ENCODE measurements at regions not wholly inside any gene's neighbourhood (a gene's known extent, or its start where the extent isn't known, plus 50 kb on each side); places are given as distances from the start of the nearest gene placed in this dataset.

DNA sequence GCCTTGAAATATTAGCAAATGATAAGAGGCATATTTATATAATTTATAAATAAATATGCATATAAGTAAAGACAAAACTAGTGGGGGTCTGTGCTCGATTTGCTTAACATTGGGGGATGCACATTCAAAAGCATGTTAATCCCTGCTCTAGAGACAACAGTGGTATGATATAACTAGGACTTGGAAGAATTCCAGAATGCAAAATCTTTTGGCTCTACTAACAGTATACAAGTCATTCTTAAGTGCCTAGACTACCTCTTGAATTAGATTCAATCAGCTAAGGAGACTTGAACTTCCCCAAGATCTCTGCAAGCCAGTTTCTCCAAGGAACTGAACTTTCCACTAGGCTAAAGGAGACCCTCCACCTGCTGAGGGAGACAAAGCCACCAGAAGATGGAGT, 282.7 kb upstream of the RORA start:
- Mint-ChIP-seq H3K27me3 (peaks cover 13% of the 10 kb centered on the region), H3K36me3 (ENCODE audit: low read depth) (no peaks in the 10 kb centered on the region), H3K4me1 (no peaks in the 10 kb centered on the region), H3K9me3 (no peaks in the 10 kb centered on the region), H3K27ac (no peak overlapping the region), H3K4me3 (no peak overlapping the region)
- no peak for DNase-seq
- intact Hi-C loops (cut with micrococcal nuclease): no loop called here

DNA sequence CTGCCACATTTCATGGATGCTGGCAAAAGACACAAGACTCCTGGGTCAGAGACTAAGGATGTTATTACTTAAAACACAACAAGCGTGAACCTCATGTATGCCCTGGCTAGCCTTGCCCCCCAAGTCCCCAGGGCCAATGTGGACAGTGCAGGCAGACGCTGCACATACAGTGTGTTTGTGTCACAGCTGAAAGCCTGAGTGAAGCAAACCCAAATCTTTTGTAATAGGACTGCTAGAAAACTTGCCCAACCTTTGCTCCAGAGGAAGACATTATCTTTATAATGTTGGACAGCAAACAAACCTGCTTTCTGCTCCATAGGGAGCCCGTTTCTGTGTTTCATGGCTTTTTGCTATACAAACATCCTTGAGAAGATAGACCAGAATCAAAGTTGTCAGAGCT, 282.0 kb upstream of the RORA start:
- H3K27ac Mint-ChIP-seq: no peak overlapping the region
- H3K9me3 Mint-ChIP-seq: no peaks in the 10 kb centered on the region
- intact Hi-C loops (cut with micrococcal nuclease): no loop called here
- H3K4me1 Mint-ChIP-seq: no peaks in the 10 kb centered on the region
- no peak for DNase-seq
- no peaks in the 10 kb centered on the region for H3K36me3 Mint-ChIP-seq (ENCODE audit: low read depth)
- H3K4me3 Mint-ChIP-seq: no peak overlapping the region
- peaks cover 13% of the 10 kb centered on the region for H3K27me3 Mint-ChIP-seq

DNA sequence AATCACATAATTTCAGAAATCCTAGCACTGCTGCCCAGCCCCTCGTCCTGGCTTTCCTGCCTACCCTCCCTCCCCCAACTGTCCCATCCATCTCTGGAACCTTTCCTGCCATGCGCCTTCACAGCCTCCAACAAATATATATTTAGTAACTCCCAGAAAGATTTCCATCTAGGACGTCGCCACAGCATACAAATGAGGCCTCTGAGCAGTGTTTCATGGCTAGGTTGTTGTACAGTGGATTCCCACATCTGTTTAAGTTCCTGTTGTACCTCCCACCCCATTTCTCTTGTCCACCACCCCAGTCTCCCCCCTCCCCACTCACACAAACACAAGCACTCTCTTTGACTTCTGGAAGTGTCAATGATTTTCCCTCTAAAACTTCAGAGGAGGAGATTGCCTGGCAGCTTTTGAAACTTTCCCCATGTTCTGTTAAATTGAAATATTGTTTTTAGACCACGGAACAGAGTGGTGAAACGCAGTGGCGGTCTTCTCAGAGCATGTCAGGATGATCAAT, 280.3 kb upstream of the RORA start:
- no peak overlapping the region for H3K27ac Mint-ChIP-seq
- H3K4me3 Mint-ChIP-seq: no peak overlapping the region
- no peak for DNase-seq
- peaks cover 13% of the 10 kb centered on the region for H3K27me3 Mint-ChIP-seq
- intact Hi-C loops (cut with micrococcal nuclease): no loop called here
- H3K9me3 Mint-ChIP-seq: no peaks in the 10 kb centered on the region
- no peaks in the 10 kb centered on the region for H3K4me1 Mint-ChIP-seq
- no peaks in the 10 kb centered on the region for H3K36me3 Mint-ChIP-seq (ENCODE audit: low read depth)

DNA sequence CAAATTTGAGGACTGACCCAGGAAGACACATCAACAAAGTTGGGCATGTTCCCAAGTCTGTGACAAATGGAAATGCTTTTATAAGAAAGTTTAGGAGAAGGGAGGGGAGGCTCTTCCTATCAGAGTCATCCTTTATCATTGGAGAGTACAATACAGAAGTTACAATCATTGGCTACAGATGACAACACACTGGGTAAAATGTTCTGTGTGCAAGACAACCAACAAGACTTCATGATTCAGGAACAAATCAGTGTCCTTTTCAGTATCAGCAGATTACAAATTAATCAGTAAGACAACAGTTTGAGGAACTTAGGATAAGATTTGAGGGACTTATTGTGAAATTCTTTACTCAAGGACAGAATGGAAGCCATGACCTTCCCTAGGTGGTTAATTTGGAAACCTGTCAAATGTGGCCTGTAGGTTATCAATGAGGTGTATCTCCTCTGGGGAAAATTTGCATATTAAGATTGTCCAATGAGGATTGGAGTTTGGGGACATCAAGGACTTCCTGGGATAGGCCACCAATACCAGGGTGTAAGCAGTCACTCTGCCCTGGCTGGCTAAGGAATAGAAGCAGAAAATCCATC, 274.4 kb upstream of the RORA start:
- intact Hi-C loops (cut with micrococcal nuclease): no loop called here
- Mint-ChIP-seq H3K27me3 (peaks cover 18% of the 10 kb centered on the region), H3K4me1 (no peaks in the 10 kb centered on the region), H3K9me3 (no peaks in the 10 kb centered on the region), H3K27ac (no peak overlapping the region), H3K4me3 (no peak overlapping the region), H3K36me3 (ENCODE audit: low read depth) (no peaks in the 10 kb centered on the region)
- DNase-seq: no peak

DNA sequence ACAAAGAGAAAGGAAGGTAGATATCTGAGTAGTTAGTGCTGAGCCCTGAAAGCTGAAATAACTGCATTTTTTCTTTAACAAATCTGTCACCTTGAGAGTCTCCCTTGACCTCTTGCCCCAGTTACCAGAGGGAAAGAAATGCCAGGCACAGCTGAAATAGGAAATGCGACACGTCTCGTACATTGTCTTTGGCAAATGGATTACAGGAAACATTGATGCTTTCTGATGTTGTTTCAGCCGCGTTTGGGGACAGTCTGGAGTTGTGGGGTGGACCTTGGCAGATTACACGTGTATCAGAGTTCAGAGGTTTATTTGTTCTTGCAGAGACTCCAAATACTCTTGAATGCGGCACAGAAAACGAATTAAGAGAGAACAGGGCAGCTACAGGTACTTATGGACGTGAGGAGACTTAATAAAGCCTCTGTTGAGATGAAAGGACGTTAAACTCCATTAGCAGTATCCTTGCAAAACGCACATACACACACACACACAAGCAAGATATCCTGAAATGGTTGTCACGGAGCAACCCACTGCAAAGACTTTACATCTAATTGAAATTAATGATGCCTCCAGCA, 272.8 kb upstream of the RORA start:
- H3K4me1 Mint-ChIP-seq: no peaks in the 10 kb centered on the region
- H3K27ac Mint-ChIP-seq: no peak overlapping the region
- H3K9me3 Mint-ChIP-seq: no peaks in the 10 kb centered on the region
- H3K27me3 Mint-ChIP-seq: peaks cover 18% of the 10 kb centered on the region
- no peak for DNase-seq
- H3K4me3 Mint-ChIP-seq: no peak overlapping the region
- H3K36me3 Mint-ChIP-seq (ENCODE audit: low read depth): no peaks in the 10 kb centered on the region
- intact Hi-C loops (cut with micrococcal nuclease): no loop called here

DNA sequence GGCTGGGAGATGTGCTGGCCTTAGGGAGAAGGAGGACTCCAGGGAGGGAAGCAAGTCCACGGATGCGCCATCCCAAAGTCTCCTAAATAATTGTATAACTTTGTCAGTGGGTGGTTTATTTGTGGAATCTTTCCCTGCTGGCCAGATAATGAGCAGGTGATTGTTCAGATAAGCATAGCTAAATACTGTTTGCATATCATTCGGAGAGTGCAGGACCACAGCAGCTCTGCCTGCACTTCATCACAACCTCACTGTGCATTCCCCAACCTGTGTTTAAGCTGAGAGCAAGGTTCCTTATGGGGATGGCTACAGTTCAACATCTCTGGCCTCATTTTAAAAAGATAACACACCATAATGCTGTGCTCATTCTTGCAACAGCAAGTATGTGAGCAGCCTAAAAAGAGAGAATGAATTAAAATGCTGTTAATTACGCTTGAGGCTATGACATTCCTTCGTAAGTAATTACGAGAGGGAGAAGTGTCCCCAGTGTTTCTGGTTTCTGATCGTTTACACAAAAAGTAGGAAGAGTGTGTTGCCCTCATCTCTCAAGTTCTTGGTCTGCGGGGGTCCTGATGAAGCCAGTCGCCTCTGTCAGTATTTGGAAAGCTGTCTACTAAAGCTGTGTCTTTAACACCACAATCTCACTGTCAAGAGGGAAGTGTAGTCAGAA, 272.0 kb upstream of the RORA start:
- Mint-ChIP-seq H3K27ac (no peak overlapping the region), H3K4me1 (no peaks in the 10 kb centered on the region), H3K9me3 (no peaks in the 10 kb centered on the region), H3K36me3 (ENCODE audit: low read depth) (no peaks in the 10 kb centered on the region), H3K4me3 (no peak overlapping the region), H3K27me3 (peaks cover 18% of the 10 kb centered on the region)
- no peak for DNase-seq
- intact Hi-C loops (cut with micrococcal nuclease): no loop called here

DNA sequence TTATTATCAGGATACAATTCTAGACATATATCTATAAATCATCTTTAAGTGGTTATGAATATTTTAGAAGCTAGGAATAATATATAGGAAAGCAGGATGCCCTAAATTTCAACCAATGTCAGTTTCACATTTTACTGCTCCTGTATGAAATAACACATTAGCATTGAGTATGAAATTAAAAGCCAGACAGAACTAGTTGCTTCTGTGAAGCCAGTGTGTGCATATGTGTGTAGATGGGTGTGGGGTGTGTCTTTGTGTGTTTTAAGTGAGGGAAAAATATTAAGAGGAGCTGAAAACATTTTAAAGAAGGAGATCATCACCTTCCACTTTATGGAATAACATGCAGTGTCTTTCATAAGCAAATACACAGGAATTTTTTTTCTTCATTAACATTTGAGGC, 271.4 kb upstream of the RORA start:
- no peak for DNase-seq
- Mint-ChIP-seq H3K27me3 (peaks cover 18% of the 10 kb centered on the region), H3K4me1 (no peaks in the 10 kb centered on the region), H3K9me3 (no peaks in the 10 kb centered on the region), H3K4me3 (no peak overlapping the region), H3K36me3 (ENCODE audit: low read depth) (no peaks in the 10 kb centered on the region), H3K27ac (no peak overlapping the region)
- intact Hi-C loops (cut with micrococcal nuclease): no loop called here

DNA sequence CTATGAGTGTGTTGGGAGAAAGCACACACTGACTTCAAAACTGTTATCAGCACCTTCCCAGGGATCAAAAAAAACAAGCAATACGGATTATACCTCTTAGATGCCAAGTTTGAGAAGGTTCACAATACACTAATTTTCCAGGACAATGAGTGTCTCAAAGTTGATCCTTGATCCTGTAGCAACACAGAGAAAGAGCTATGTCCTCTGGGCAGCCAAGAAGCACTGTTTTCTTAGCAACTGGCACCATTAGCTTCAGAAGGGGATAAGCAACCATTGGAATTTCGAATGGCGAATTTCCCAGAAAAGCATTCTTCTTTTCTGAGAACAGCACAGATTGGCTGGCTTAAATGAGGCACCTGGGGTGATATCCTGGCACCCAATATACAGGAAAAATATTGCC, 270.3 kb upstream of the RORA start:
- no peaks in the 10 kb centered on the region for H3K36me3 Mint-ChIP-seq (ENCODE audit: low read depth)
- peaks cover 20% of the 10 kb centered on the region for H3K27me3 Mint-ChIP-seq
- H3K27ac Mint-ChIP-seq: no peak overlapping the region
- DNase-seq: no peak
- no peaks in the 10 kb centered on the region for H3K4me1 Mint-ChIP-seq
- H3K9me3 Mint-ChIP-seq: no peaks in the 10 kb centered on the region
- intact Hi-C loops (cut with micrococcal nuclease): no loop called here
- H3K4me3 Mint-ChIP-seq: no peak overlapping the region

DNA sequence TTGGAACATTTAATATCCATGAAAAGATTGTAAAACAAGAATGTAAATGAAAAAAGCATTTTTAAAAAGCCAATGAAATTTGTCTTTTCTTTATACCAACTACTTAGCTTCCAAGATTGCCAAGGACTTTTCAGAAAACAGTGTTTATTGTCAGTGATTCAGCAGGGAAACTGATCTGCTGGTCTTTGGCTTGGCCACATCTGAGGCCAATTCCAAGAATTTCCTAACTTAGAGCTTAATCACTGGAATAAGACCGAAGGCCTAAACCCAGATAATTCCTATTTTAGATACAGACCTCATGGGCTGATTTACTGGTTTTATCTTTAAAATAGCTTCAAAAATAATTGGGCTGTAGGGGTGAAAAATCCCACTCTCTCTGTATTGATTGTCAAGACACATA, 260.5 kb upstream of the RORA start:
- intact Hi-C loops (cut with micrococcal nuclease): no loop called here

DNA sequence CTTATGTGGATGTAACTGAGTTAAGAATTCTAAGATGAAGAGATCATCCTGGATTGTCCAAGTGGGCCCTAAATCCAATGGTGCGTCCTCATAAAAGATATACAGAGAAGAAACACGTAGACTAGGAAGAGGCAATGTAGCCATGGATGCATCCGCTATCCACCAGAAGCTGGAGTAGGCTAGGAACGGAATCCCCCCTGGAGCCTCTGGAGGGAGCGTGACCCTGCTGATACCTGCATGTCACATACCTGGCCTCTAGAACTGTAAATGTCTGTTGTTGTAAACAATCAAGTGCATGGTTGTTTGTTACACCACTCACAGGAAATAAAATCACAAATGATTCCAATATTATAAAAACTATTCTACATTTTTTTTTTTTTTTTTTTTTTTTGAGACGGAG, 254.5 kb upstream of the RORA start:
- Mint-ChIP-seq H3K27ac (no peak overlapping the region), H3K4me1 (no peaks in the 10 kb centered on the region), H3K27me3 (peaks cover 18% of the 10 kb centered on the region), H3K9me3 (no peaks in the 10 kb centered on the region), H3K4me3 (no peak overlapping the region), H3K36me3 (ENCODE audit: low read depth) (no peaks in the 10 kb centered on the region)
- intact Hi-C loops (cut with micrococcal nuclease): no loop called here
- no peak for DNase-seq

More for the DNA sequence above, 260.5 kb upstream of the RORA start:
- DNase-seq: no peak
- Mint-ChIP-seq H3K27ac (no peak overlapping the region), H3K36me3 (ENCODE audit: low read depth) (no peaks in the 10 kb centered on the region), H3K9me3 (no peaks in the 10 kb centered on the region), H3K4me1 (no peaks in the 10 kb centered on the region), H3K27me3 (peaks cover 8% of the 10 kb centered on the region), H3K4me3 (no peak overlapping the region)

DNA sequence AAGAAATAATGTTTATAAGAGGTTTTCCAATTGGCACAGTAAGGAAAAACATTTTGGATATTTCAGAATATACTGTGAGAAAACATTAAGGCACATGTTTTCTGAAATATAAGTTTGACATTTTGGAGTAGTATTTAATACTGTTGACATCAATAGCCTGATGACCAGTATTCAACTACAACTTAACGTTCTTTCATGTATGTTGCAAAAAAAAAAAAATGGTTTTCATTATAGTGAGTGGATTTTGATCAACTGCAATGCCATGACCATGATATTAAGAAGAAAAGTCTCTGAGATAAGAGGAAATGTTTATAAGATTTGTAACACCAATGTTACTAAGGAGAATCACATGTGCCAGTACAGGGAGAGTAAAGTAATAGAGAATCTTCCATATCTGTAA, 252.8 kb upstream of the RORA start:
- Mint-ChIP-seq H3K9me3 (no peaks in the 10 kb centered on the region), H3K27ac (no peak overlapping the region), H3K4me1 (no peaks in the 10 kb centered on the region), H3K27me3 (peaks cover 15% of the 10 kb centered on the region), H3K4me3 (no peak overlapping the region), H3K36me3 (ENCODE audit: low read depth) (no peaks in the 10 kb centered on the region)
- no peak for DNase-seq
- intact Hi-C loops (cut with micrococcal nuclease): no loop called here

DNA sequence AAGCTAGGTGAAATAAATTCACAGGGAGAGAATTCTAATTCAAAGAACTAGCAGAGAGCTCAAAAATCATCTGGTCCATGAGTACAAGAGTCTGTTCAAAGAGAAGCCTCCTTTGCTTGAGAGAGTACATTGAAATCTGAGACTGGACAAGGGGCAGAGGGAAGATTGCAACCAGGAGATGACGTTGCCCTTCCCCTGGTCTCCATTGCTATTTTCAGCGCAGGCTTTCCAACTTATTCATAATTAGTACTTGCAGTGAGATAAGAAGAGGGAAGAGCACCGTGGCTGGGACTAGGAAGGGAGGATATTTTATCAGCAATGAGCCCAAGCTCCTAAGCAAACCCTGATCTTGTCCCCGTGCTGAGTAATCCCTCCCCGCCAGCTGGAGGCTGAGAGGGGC, 251.8 kb upstream of the RORA start:
- Mint-ChIP-seq H3K36me3 (ENCODE audit: low read depth) (no peaks in the 10 kb centered on the region), H3K27ac (no peak overlapping the region), H3K4me3 (no peak overlapping the region), H3K4me1 (no peaks in the 10 kb centered on the region), H3K9me3 (no peaks in the 10 kb centered on the region), H3K27me3 (peaks cover 10% of the 10 kb centered on the region)
- intact Hi-C loops (cut with micrococcal nuclease): no loop called here
- DNase-seq: no peak

DNA sequence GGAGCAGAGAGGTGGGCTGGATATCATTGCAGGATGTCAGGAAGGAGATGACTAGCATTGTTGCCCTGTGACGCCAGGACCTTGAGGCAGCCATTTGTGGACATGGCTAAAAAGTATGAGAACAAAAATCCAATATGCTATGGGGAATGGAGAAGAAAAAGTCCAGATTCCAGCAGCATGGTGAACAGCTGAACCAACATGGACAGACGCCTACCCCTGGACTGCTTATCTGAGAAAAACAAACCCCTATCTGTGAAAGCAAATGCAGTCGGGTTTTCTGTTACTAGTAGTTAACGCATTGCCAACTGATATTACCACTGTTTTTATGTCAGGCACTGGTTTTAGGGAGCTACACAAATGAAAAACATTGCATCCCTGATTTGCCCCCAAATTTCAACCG, 251.2 kb upstream of the RORA start:
- intact Hi-C loops (cut with micrococcal nuclease): no loop called here
- no peaks in the 10 kb centered on the region for H3K9me3 Mint-ChIP-seq
- no peak for DNase-seq
- H3K27me3 Mint-ChIP-seq: peaks cover 10% of the 10 kb centered on the region
- H3K4me3 Mint-ChIP-seq: no peak overlapping the region
- no peak overlapping the region for H3K27ac Mint-ChIP-seq
- H3K4me1 Mint-ChIP-seq: no peaks in the 10 kb centered on the region
- H3K36me3 Mint-ChIP-seq (ENCODE audit: low read depth): no peaks in the 10 kb centered on the region

DNA sequence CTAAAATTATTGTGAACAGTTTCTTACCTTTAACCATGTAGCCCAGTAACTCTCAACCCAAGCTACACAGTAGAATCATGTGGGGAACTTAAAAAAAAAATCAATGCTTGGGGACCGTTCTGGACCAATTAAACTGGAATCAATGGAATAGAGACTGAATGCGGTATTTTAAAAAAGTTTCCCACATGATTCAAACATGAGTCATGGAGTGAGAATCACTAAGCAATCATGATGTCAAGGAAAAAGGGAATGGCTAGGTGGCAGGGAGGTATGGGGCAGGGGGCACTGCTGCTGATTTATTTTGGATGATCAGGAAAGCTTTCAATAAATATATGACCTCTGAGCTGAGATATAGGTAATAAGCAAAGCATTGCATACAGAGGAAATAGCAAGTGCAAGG, 250.5 kb upstream of the RORA start:
- no peaks in the 10 kb centered on the region for H3K36me3 Mint-ChIP-seq (ENCODE audit: low read depth)
- H3K4me1 Mint-ChIP-seq: no peaks in the 10 kb centered on the region
- H3K27me3 Mint-ChIP-seq: peaks cover 10% of the 10 kb centered on the region
- no peak for DNase-seq
- intact Hi-C loops (cut with micrococcal nuclease): no loop called here
- no peak overlapping the region for H3K27ac Mint-ChIP-seq
- no peak overlapping the region for H3K4me3 Mint-ChIP-seq
- no peaks in the 10 kb centered on the region for H3K9me3 Mint-ChIP-seq

DNA sequence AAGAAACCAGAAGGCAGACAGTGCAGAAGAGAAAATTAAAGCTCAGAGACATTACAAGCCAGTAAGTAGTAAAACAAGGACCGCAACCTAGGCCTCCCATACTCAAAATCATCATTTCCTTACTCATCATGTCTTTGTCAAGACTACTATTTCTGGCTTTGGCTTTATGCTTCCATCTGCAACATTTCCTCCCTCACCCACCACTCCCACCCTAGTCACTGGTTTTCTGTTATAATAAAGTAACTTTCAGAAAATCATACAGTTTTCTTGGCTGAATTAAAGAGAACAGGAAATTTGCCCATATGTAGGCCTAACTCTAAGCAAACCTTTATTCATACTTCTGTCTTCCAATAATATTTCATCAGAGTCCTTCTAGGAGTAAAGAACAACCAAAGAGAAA, 247.6 kb upstream of the RORA start:
- Mint-ChIP-seq H3K4me3 (no peak overlapping the region), H3K27me3 (peaks cover 10% of the 10 kb centered on the region), H3K36me3 (ENCODE audit: low read depth) (no peaks in the 10 kb centered on the region), H3K4me1 (no peaks in the 10 kb centered on the region), H3K27ac (no peak overlapping the region), H3K9me3 (no peaks in the 10 kb centered on the region)
- DNase-seq: no peak
- intact Hi-C loops (cut with micrococcal nuclease): no loop called here
